Small intestine (tissue), 7 donors: ENCODE measurements at regions not wholly inside any gene's neighbourhood (a gene's known extent, or its start where the extent isn't known, plus 50 kb on each side); places are given as distances from the start of the nearest gene placed in this dataset.
A peak's percentile ranks its signal among the peaks of the same experiment; 100 is the strongest.

Experiments
- DNase-seq, 2 donors: peaks; one replicate each; pipeline versions ENCODE4 v3.0.0 to v3.0.0-alpha.2; 2013
- FAIRE-seq: peaks from 2 replicates; lab custom pipeline; 2012; peaks lifted over from hg19 to GRCh38; lab: Jason Lieb, UNC
- H3K27ac ChIP-seq, 3 donors: one replicate each; pipeline ENCODE4 v1.5.1; 2013; ENCODE audit warnings: low read length in 2 of 3, mild to moderate bottlenecking in 2 of 3, control low read depth in 1 of 3, inconsistent platforms in 1 of 3, low read depth in 1 of 3, moderate library complexity in 1 of 3
- H3K27me3 ChIP-seq, 3 donors: one replicate each; pipeline ENCODE4 v1.6.1; 2013; ENCODE audit warnings: low read length in 3 of 3, inconsistent platforms in 1 of 3; ENCODE audit not compliant: control insufficient read depth in 3 of 3, insufficient read depth in 3 of 3
- H3K36me3 ChIP-seq, 3 donors: one replicate each; pipeline ENCODE4 v1.6.1; 2013; ENCODE audit warnings: low read length in 3 of 3, inconsistent platforms in 1 of 3, low read depth in 1 of 3, mild to moderate bottlenecking in 1 of 3, moderate library complexity in 1 of 3; ENCODE audit not compliant: control insufficient read depth in 3 of 3, insufficient read depth in 2 of 3
- H3K4me1 ChIP-seq, 3 donors: one replicate each; pipeline ENCODE4 v1.6.1; 2013; ENCODE audit warnings: low read length in 2 of 3, inconsistent platforms in 1 of 3, low read depth in 1 of 3, mild to moderate bottlenecking in 1 of 3, moderate library complexity in 1 of 3; ENCODE audit not compliant: control insufficient read depth in 3 of 3, insufficient read depth in 2 of 3
- H3K4me3 ChIP-seq, 3 donors: one replicate each; pipeline ENCODE4 v1.5.1; 2013; ENCODE audit warnings: low read length in 3 of 3, control low read depth in 1 of 3, inconsistent platforms in 1 of 3, low read depth in 1 of 3, mild to moderate bottlenecking in 1 of 3, moderate library complexity in 1 of 3
- H3K9me3 ChIP-seq, 2 donors: one replicate each; pipeline ENCODE4 v1.6.1; 2013; ENCODE audit warnings: low read depth in 1 of 2, low read length in 1 of 2; ENCODE audit not compliant: control insufficient read depth in 2 of 2, insufficient read depth in 1 of 2
- WGBS, 3 donors: extraction: QIAGEN DNeasy Blood & Tissue Kit; methylation state at CpG; one replicate each; pipeline ENCODE4 v1.1.7; 2013; 5-methylcytosine and 5-hydroxymethylcytosine counted together
- donor health status: healthy with polysubstance abuse.
- donor health status: control.
- donor health status: control.
- donor health status: Bipolar disorder and iron deficiency.
- donor health status: healthy.

DNA sequence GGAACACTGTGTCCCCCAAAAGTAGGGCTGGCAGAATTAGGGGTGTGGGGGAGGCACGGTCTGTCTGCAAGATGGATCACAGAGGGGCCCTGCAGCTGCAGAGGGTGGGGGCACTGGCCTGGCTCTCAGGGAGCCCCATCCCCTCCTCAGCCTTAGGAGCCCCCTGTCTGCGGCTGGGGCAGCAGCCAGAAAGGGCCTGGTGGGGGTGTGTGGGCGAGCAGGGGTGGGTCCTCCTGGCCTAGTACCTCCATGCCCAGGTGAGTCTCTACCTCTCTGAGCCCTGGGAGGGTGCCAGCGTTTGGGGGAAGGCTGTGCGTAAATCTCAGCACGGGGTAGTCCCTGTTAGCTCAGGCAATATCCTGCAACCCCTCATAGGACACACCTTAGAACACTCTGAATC lies 280.5 kb upstream of the PPP2R2D start:
- WGBS, 3 donors: 75 to 90% (median 84%) methylated on average over 6 of the region's 6 CpGs
- Histone ChIP-seq H3K27ac (no peak overlapping the region), H3K36me3 (no peaks in the 10 kb centered on the region), H3K4me1 (no peaks in the 10 kb centered on the region), H3K4me3 (no peak overlapping the region), H3K9me3 (peaks cover 0 to 1% of the 10 kb centered on the region in 2 donors), H3K27me3 (no peaks in the 10 kb centered on the region)
- FAIRE-seq: no peak
- no peak for DNase-seq

DNA sequence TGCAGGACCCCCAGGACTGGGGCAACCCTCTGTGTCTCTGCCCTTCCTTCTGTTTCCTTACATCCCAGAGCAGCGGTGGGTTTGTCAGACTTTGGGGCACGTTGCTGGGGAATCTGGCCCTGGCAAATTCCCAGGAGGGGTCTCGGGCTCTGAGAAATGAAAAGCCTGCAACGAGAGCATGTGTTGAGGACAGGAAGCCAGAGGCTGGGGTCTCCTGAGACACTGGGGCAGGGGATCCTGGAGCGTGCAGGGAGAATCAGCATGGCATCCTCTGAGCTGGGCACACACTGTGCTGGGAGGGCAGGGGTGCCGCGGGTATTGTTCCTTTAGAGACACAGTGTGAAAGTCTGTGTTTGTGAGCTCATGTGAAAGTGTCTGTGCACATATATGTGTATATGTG lies 279.9 kb upstream of the PPP2R2D start:
- H3K27me3 ChIP-seq: no peaks in the 10 kb centered on the region
- FAIRE-seq: no peak
- H3K36me3 ChIP-seq: no peaks in the 10 kb centered on the region
- no peaks in the 10 kb centered on the region for H3K4me1 ChIP-seq
- H3K9me3 ChIP-seq: peaks cover 0 to 1% of the 10 kb centered on the region in 2 donors
- 78 to 81% (median 78%) methylated on average over 7 of the region's 7 CpGs for WGBS, 3 donors
- H3K27ac ChIP-seq: no peak overlapping the region
- no peak overlapping the region for H3K4me3 ChIP-seq
- no peak for DNase-seq

DNA sequence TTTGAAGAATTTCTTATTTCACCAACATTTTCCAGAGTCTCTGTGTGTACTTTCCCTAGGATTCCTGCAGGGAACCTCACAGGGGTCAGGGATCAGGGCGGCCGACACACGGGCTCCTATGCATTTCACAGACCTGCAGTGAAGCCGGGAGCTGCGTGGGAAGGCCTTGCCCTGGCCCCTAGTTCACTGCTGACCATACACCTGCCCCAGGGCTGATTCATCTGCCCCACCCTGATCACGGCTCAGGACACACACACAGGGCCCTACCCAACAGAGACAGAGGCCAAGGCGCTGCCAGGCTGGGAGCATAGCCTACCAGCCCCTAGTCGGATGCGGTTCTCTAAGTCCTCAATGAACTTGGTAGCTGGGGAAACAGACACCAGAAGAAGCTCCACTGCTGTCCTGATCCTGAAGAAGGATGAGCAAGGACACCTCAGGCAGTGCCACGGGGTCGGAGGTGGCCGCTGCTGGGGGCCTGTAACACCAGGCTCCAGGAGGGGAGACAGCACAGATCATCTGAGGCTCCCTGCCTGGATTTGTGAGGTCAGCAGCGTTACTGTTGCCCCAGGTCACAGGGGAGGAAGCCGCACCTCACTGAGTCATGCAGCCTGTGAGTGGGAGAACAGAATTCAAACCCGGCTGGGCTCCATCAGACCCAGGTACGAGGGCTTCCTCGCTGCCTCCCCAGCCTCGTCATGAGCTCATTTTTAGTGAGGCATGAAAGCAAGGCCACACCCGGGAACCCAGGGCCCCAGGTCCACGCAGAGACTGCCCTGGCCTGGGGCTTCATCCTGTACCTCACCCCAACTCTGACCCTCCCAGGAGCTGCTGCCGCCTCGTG lies 278.8 kb upstream of the PPP2R2D start:
- Histone ChIP-seq H3K4me1 (no peaks in the 10 kb centered on the region), H3K4me3 (no peak overlapping the region), H3K36me3 (no peaks in the 10 kb centered on the region), H3K27me3 (no peaks in the 10 kb centered on the region), H3K9me3 (peaks cover 0 to 3% of the 10 kb centered on the region in 2 donors), H3K27ac (no peak overlapping the region)
- no peak for FAIRE-seq
- 74 to 75% (median 75%) methylated on average over 22 of the region's 22 CpGs for WGBS, 3 donors
- DNase-seq: no peak

DNA sequence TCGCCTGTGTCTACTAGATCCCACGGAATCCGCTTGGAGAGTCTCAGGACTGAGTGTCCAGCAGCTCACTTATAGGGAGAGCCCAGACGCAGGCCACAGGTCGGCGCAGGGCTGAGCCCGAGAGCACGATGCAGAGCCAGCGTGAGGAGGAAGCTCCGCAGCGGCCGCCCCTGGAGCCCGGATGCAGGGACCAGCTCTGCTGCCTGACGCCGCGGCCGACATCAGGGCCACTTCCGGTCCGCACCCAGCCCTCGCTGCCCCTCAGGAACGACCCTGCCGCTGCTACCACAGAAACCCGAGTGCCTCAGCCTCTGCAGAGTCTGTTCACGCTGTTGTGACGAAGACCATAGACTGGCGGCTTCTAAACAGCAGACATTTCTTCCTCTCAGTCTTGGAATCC lies 275.8 kb upstream of the PPP2R2D start:
- Histone ChIP-seq H3K4me1 (no peaks in the 10 kb centered on the region), H3K27ac (no peak overlapping the region), H3K27me3 (no peaks in the 10 kb centered on the region), H3K36me3 (no peaks in the 10 kb centered on the region), H3K9me3 (peaks cover 3 to 12% of the 10 kb centered on the region in 2 donors), H3K4me3 (no peak overlapping the region)
- DNase-seq (no peak), FAIRE-seq (no peak)
- WGBS, 3 donors: 91 to 92% (median 91%) methylated on average over 24 to 26 of the region's 26 CpGs

DNA sequence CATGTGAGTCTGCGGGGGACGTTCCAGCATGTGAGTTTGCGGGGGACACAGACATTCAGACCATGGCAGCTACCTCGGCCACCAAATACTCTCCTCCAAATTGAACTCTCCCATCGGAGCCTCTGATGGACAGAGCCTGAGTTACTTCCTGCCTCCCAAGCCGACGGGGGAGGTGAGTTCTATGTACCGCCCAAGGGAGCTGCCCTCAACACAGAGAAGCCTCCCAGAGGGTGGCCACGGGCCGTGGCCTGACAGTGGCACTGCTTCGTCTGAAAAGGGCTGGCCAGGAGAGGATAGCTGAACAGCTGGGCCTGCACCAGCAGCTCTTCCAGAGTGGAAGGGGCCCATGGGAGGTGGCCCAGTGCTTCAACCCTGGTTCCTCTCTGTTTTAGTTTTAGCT lies 274.5 kb upstream of the PPP2R2D start:
- Histone ChIP-seq H3K36me3 (no peaks in the 10 kb centered on the region), H3K9me3 (peaks cover 3 to 12% of the 10 kb centered on the region in 2 donors), H3K4me1 (no peaks in the 10 kb centered on the region), H3K4me3 (no peak overlapping the region), H3K27me3 (no peaks in the 10 kb centered on the region), H3K27ac (no peak overlapping the region)
- FAIRE-seq (no peak), DNase-seq (no peak)
- WGBS, 3 donors: 92% methylated on average over 11 of the region's 11 CpGs

DNA sequence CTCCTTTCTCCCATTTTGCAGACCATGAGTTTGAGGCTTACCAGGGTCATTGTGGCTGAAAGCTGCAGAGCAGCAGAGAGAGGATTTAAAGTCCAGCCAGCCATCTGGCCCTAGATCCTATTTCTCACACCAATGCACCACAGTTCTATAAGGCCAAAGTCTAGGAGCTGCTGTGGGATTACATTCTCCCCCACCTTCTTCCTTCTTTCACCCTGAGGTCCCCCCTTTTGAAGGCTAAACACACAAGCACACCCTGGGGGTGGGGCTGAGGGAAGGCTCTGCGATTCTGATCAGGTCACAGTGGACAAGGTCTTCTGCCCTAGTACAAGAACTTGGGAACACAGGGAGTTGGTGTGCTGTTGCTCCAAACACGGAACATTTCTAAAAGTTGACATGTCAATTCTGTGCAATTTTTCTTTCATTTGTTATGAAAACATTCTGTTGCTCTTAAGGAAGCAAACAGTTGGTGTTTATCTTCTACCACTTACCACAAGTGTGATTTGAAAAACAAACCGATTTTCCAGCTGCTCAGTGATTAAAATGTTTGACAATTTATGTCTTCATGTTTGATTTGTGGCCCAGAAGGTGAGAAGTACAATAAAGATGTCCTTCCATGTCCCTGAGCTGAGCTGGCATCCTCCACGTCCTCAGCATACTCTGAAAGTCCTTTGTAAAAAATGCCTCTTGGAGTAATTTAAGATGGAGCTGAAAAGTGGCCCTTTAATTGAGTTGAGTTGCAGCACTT lies 271.6 kb upstream of the PPP2R2D start:
- no peak overlapping the region for H3K27ac ChIP-seq
- H3K4me1 ChIP-seq: no peaks in the 10 kb centered on the region
- no peaks in the 10 kb centered on the region for H3K27me3 ChIP-seq
- no peak overlapping the region for H3K4me3 ChIP-seq
- FAIRE-seq (no peak), DNase-seq (peak in 1 of 2 donors; percentile 6)
- no peaks in the 10 kb centered on the region for H3K36me3 ChIP-seq
- WGBS, 3 donors: 28 to 36% (median 29%) methylated on average over 4 of the region's 4 CpGs
- H3K9me3 ChIP-seq: peaks cover 3 to 12% of the 10 kb centered on the region in 2 donors

DNA sequence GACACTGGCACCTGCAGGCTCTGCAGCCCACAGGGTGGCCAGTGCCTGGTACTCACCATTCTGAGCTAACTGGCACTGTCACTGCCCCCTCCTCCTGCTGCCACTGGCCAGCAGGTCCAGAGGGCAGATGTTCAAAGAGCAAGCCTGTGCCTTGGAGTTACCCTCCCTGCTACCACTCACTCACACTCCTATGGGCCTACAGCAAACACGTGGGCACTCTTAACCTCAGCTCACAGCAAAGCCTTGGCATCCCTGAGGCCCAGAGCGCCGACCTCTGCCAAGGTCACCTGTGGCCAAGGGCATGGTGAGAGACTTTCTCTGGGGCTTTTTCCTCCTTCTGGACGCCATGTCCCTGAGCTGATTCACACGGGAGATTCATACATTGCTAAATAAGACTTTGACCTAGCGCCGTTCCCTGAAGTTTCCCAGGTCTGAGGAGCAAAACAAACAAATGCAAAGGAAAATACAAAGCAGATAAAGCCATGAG lies 270.0 kb upstream of the PPP2R2D start:
- no peak for FAIRE-seq

DNA sequence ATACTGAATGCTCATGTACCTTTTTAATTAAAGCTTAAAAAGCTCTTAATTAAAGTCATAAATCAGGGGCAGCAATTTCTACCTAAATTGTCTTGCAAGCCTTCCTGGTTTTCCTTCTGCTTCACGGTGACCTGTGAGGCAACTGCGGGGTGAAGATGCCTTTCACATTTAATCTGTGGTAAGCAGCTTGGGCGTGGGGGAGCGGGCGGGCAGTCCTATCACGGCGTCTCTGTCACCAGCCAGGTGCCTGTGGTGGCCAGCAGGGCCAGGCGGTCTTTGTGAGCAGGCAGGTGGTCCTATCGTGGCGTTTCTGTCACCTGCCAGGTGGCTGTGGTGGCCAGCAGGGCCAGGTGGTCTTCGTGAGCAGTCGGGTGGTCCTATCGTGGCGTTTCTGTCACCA lies 269.2 kb upstream of the PPP2R2D start:
- H3K36me3 ChIP-seq: no peaks in the 10 kb centered on the region
- no peaks in the 10 kb centered on the region for H3K27me3 ChIP-seq
- FAIRE-seq: no peak
- H3K4me1 ChIP-seq: no peaks in the 10 kb centered on the region
- peaks cover 0 to 12% of the 10 kb centered on the region in 2 donors for H3K9me3 ChIP-seq
- H3K27ac ChIP-seq: no peak overlapping the region
- no peak overlapping the region for H3K4me3 ChIP-seq
- DNase-seq: no peak
- 83 to 89% (median 89%) methylated on average over 14 of the region's 14 CpGs for WGBS, 3 donors

More for the DNA sequence above, 270.0 kb upstream of the PPP2R2D start:
- Histone ChIP-seq H3K9me3 (peaks cover 2 to 12% of the 10 kb centered on the region in 2 donors), H3K36me3 (no peaks in the 10 kb centered on the region), H3K4me3 (no peak overlapping the region), H3K4me1 (no peaks in the 10 kb centered on the region), H3K27me3 (no peaks in the 10 kb centered on the region), H3K27ac (no peak overlapping the region)
- WGBS, 3 donors: 34 to 63% (median 36%) methylated on average over 7 of the region's 7 CpGs
- peak; percentile 8 to 44 for DNase-seq
